B cell (primary cell): ENCODE measurements at regions not wholly inside any gene's neighbourhood (a gene's known extent, or its start where the extent isn't known, plus 50 kb on each side); places are given as distances from the start of the nearest gene placed in this dataset.

ENCODE experiments used
- ATAC-seq: fragments of 200-7000 bp; cut with Tn5 transposase; one replicate; pipeline ENCODE4 v1.10.0; 2021; ENCODE audit warnings: low read depth, mild to moderate bottlenecking, moderate number of reproducible peaks, moderate library complexity
- CTCF ChIA-PET: fragments of 350-600 bp; sonication (Branson Sonifier 250); formaldehyde crosslinking; loops from one replicate; lab custom pipeline; 2021; ENCODE audit warnings: antibody characterized with exemption, inconsistent platforms; lab: Charles Lee
- POLR2A ChIA-PET: fragments of 350-600 bp; sonication (Branson Sonifier 250); formaldehyde crosslinking; loops from one replicate; lab custom pipeline; 2021; ENCODE audit warnings: antibody characterized with exemption; lab: Charles Lee
- DNase-seq: peaks from one replicate; pipeline ENCODE4 v3.0.0; 2013
- H2AFZ ChIP-seq: 2 replicates; pipeline ENCODE4 v1.6.1; 2012; ENCODE audit warnings: mild to moderate bottlenecking, low read depth, low read length; ENCODE audit not compliant: insufficient read depth, poor library complexity, severe bottlenecking
- H3K27ac ChIP-seq, 2 donors: 1 replicate in 1 of 2; 2 replicates in 1 of 2; pipeline ENCODE4 v1.5.1; 2012 to 2013; ENCODE audit warnings: low read length in 2 of 2, mild to moderate bottlenecking in 2 of 2, moderate library complexity in 1 of 2
- H3K27me3 ChIP-seq, 4 experiments: fragments of 200-600 bp in 1 of 4; sonication (generic) in 1 of 4; replicated peaks in 1 of 4; 1 replicate in 2 of 4; 2 replicates in 2 of 4; pipeline versions ENCODE4 v1.6.1 to v1.7.0; 2013 to 2016; ENCODE audit warnings: low read length in 3 of 4, mild to moderate bottlenecking in 2 of 4, mixed read lengths in 1 of 4, moderate library complexity in 1 of 4; ENCODE audit not compliant: insufficient read depth in 4 of 4, control insufficient read depth in 3 of 4; ENCODE audit errors: control extremely low read depth in 1 of 4
- H3K36me3 ChIP-seq, 2 experiments: replicated peaks in 1 of 2; 1 replicate in 1 of 2; 2 replicates in 1 of 2; pipeline versions ENCODE4 v1.6.1 to v1.7.1; 2013; ENCODE audit warnings: low read length in 1 of 2; ENCODE audit not compliant: insufficient read depth in 2 of 2, control insufficient read depth in 1 of 2; ENCODE audit errors: control extremely low read depth in 1 of 2, extremely low read depth in 1 of 2
- H3K4me1 ChIP-seq, 2 donors: fragments of 200-600 bp in 1 of 2; sonication (generic) in 1 of 2; 1 replicate in 1 of 2; 2 replicates in 1 of 2; pipeline versions ENCODE4 v1.5.1 to v1.6.1; 2013 to 2017; ENCODE audit warnings: low read length in 2 of 2; ENCODE audit not compliant: control insufficient read depth in 2 of 2, insufficient read depth in 2 of 2
- H3K4me2 ChIP-seq: replicated peaks from 2 replicates; pipeline ENCODE3; 2012; ENCODE audit warnings: mild to moderate bottlenecking, low read depth, low read length; ENCODE audit not compliant: poor library complexity, severe bottlenecking
- H3K4me3 ChIP-seq, 5 experiments: fragments of 200-600 bp in 1 of 5; sonication (generic) in 1 of 5; 1 replicate in 3 of 5; 2 replicates in 2 of 5; pipeline versions ENCODE4 v1.5.1 to v1.7.0; 2011 to 2016; ENCODE audit warnings: low read length in 4 of 5, mild to moderate bottlenecking in 4 of 5, low read depth in 2 of 5, control low read depth in 1 of 5, moderate library complexity in 1 of 5; ENCODE audit not compliant: insufficient read depth in 1 of 5; ENCODE audit errors: control extremely low read depth in 1 of 5, extremely low read depth in 1 of 5
- H3K79me2 ChIP-seq: fragments of 200-600 bp; sonication (generic); one replicate; pipeline ENCODE4 v1.6.0; 2016; ENCODE audit warnings: low read length; ENCODE audit not compliant: control insufficient read depth, insufficient read depth
- H3K9ac ChIP-seq: fragments of 200-600 bp; sonication (generic); 2 replicates; pipeline ENCODE4 v1.6.1; 2017; ENCODE audit warnings: mild to moderate bottlenecking, low read length, moderate library complexity
- H3K9me3 ChIP-seq, 3 donors: one replicate each; pipeline versions ENCODE4 v1.6.1 to v1.7.1; 2013; ENCODE audit warnings: low read length in 2 of 3; ENCODE audit not compliant: control insufficient read depth in 2 of 3, insufficient read depth in 1 of 3; ENCODE audit errors: control extremely low read depth in 1 of 3
- H4K20me1 ChIP-seq: 2 replicates; pipeline ENCODE4 v1.6.0; 2012; ENCODE audit warnings: mild to moderate bottlenecking, low read length; ENCODE audit not compliant: insufficient read depth, control insufficient read depth, poor library complexity, severe bottlenecking
- H3K27ac Mint-ChIP-seq: one replicate; pipeline ENCODE4 v1.8.0; 2021; ENCODE audit warnings: mixed read lengths
- H3K27me3 Mint-ChIP-seq: one replicate; pipeline ENCODE4 v1.8.0; 2021; ENCODE audit warnings: mixed read lengths
- H3K4me1 Mint-ChIP-seq: one replicate; pipeline ENCODE4 v1.8.0; 2021; ENCODE audit warnings: mixed read lengths
- H3K4me3 Mint-ChIP-seq: one replicate; pipeline ENCODE4 v1.8.0; 2021; ENCODE audit warnings: mixed read lengths
- H3K9me3 Mint-ChIP-seq: one replicate; pipeline ENCODE4 v1.8.0; 2022; ENCODE audit warnings: mixed read lengths; ENCODE audit not compliant: insufficient read depth
- CTCF ChIP-seq: fragments of 200-600 bp; IDR thresholded peaks from one replicate; pipeline ENCODE4 v1.8.0; 2022; ENCODE audit warnings: antibody characterized with exemption, mild to moderate bottlenecking
- EZH2 ChIP-seq: IDR thresholded peaks from 2 replicates; pipeline ENCODE4 v1.6.1; 2012; ENCODE audit warnings: borderline replicate concordance, low read depth, mild to moderate bottlenecking, moderate library complexity, low read length; ENCODE audit not compliant: insufficient read depth, poor library complexity, severe bottlenecking
- WGBS: methylation state at CpG from one replicate; pipeline ENCODE4 v1.1.5; 2013; ENCODE audit warnings: missing lambda C conversion rate; ENCODE audit not compliant: insufficient coverage; 5-methylcytosine and 5-hydroxymethylcytosine counted together
- intact Hi-C: fragments of 100-400 bp; cut with micrococcal nuclease; formaldehyde crosslinking; loops from one replicate; pipeline ENCODE4 v1.10.0; 2022

GRCh38 chr5:82911910-82912309 lies 165.3 kb downstream of the TMEM167A start:
- WGBS = 67% methylated on average over 1 of the region's 2 CpGs
- Histone ChIP-seq H2AFZ (no peak overlapping the region), H3K4me2 (no peak overlapping the region), H3K4me1 (no peaks in the 10 kb centered on the region), H3K4me3 (no peak overlapping the region), H3K27ac (no peak overlapping the region), H3K79me2 (no peaks in the 10 kb centered on the region), H4K20me1 (no peaks in the 10 kb centered on the region), H3K27me3 (no peaks in the 10 kb centered on the region), H3K9me3 (peaks cover 0 to 9% (median 0%) of the 10 kb centered on the region in 3 donors), H3K36me3 (no peaks in the 10 kb centered on the region), H3K9ac (no peak overlapping the region)
- no peak for DNase-seq
- peaks cover 15% of the 10 kb centered on the region for H3K9me3 Mint-ChIP-seq
- no peak overlapping the region for H3K27ac Mint-ChIP-seq
- ChIA-PET POLR2A (no interaction called here), CTCF (no interaction called here)
- H3K4me1 Mint-ChIP-seq = no peaks in the 10 kb centered on the region
- no peaks in the 10 kb centered on the region for H3K27me3 Mint-ChIP-seq
- ATAC-seq = no peak
- no peak overlapping the region for H3K4me3 Mint-ChIP-seq
- intact Hi-C loops = no loop called here
- no peak for TF ChIP-seq EZH2
- no peak for TF ChIP-seq CTCF

DNA sequence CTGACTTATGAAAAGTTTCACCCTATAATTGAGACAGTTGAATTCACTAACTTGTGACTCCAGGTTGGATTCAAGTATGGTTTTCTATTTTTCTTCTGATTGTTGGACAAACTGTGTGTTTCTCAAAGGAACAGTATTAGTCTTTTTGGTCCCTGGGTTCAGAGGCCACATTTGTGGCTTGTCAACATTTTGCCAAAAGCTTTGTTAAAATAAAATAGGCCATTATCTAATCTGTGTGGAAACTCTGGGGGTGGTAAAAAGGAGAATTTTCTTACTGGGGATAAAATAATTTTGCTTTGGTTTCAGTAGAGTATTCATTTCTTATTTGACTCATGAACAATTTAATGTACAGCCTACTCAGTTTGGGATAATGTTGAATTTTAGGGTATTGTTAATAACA lies 166.3 kb downstream of the TMEM167A start:
- intact Hi-C loops = no loop called here
- Mint-ChIP-seq H3K27ac (no peak overlapping the region), H3K4me1 (no peaks in the 10 kb centered on the region), H3K27me3 (no peaks in the 10 kb centered on the region), H3K4me3 (no peak overlapping the region), H3K9me3 (peaks cover 10% of the 10 kb centered on the region)
- H4K20me1 ChIP-seq = no peaks in the 10 kb centered on the region
- TF ChIP-seq CTCF (no peak), EZH2 (no peak)
- H3K9ac ChIP-seq = no peak overlapping the region
- no peak overlapping the region for H3K4me2 ChIP-seq
- no peak overlapping the region for H3K27ac ChIP-seq
- H3K9me3 ChIP-seq = peaks cover 0 to 3% (median 0%) of the 10 kb centered on the region in 3 donors
- no peaks in the 10 kb centered on the region for H3K4me1 ChIP-seq
- no peak overlapping the region for H3K4me3 ChIP-seq
- no peaks in the 10 kb centered on the region for H3K79me2 ChIP-seq
- ChIA-PET POLR2A (no interaction called here), CTCF (no interaction called here)
- no peaks in the 10 kb centered on the region for H3K27me3 ChIP-seq
- DNase-seq (no peak), ATAC-seq (no peak)
- no peak overlapping the region for H2AFZ ChIP-seq
- H3K36me3 ChIP-seq = no peaks in the 10 kb centered on the region
